ENCODE measurements at regions not wholly inside any gene's neighbourhood (a gene's known extent, or its start where the extent isn't known, plus 50 kb on each side); places are given as distances from the start of the nearest gene placed in this dataset.

- H3K27me3 ChIP-seq: peaks cover 49% of the 10 kb centered on the region
- H3K36me3 ChIP-seq: no peaks in the 10 kb centered on the region
- no peaks in the 10 kb centered on the region for H3K4me1 ChIP-seq (ENCODE audit: control insufficient read depth in 1 of 2, insufficient read depth in 1 of 2, low read depth in 1 of 2, low read length in 1 of 2)
- no peak overlapping the region for H3K4me3 ChIP-seq (ENCODE audit: low read depth in 1 of 2, low read length in 1 of 2)
- TF ChIP-seq CTCF (IDR thresholded peaks at IDR 0.05): no peak
- no peaks in the 10 kb centered on the region for H3K9me3 ChIP-seq
- H3K27ac ChIP-seq: no peak overlapping the region
These were observed 137.1 kb downstream of the CDC5L start for GRCh38 chr6:44524476-44525227.

- Histone ChIP-seq H3K9me3 (no peaks in the 10 kb centered on the region), H3K4me1 (ENCODE audit: control insufficient read depth in 1 of 2, insufficient read depth in 1 of 2, low read depth in 1 of 2, low read length in 1 of 2) (no peaks in the 10 kb centered on the region), H3K27ac (no peak overlapping the region), H3K36me3 (no peaks in the 10 kb centered on the region), H3K27me3 (peaks cover 42% of the 10 kb centered on the region), H3K4me3 (ENCODE audit: low read depth in 1 of 2, low read length in 1 of 2) (no peak overlapping the region)
- TF ChIP-seq CTCF (IDR thresholded peaks at IDR 0.05): no peak
These were observed 138.3 kb downstream of the CDC5L start for GRCh38 chr6:44525761-44526351.

GRCh38 chr6:44527181-44527580 lies 139.7 kb downstream of the CDC5L start:
- Histone ChIP-seq H3K27ac (no peak overlapping the region), H3K4me3 (ENCODE audit: low read depth in 1 of 2, low read length in 1 of 2) (no peak overlapping the region), H3K36me3 (no peaks in the 10 kb centered on the region), H3K27me3 (peaks cover 34% of the 10 kb centered on the region), H3K9me3 (no peaks in the 10 kb centered on the region), H3K4me1 (ENCODE audit: control insufficient read depth in 1 of 2, insufficient read depth in 1 of 2, low read depth in 1 of 2, low read length in 1 of 2) (no peaks in the 10 kb centered on the region)
- no peak for TF ChIP-seq CTCF (IDR thresholded peaks at IDR 0.05)

GRCh38 chr6:44527583-44528369 lies 140.3 kb downstream of the CDC5L start:
- TF ChIP-seq CTCF (IDR thresholded peaks at IDR 0.05): no peak
- no peak overlapping the region for H3K4me3 ChIP-seq (ENCODE audit: low read depth in 1 of 2, low read length in 1 of 2)
- H3K36me3 ChIP-seq: no peaks in the 10 kb centered on the region
- no peak overlapping the region for H3K27ac ChIP-seq
- no peaks in the 10 kb centered on the region for H3K9me3 ChIP-seq
- peaks cover 28% of the 10 kb centered on the region for H3K27me3 ChIP-seq
- H3K4me1 ChIP-seq (ENCODE audit: control insufficient read depth in 1 of 2, insufficient read depth in 1 of 2, low read depth in 1 of 2, low read length in 1 of 2): no peaks in the 10 kb centered on the region

- Histone ChIP-seq H3K4me1 (ENCODE audit: control insufficient read depth in 1 of 2, insufficient read depth in 1 of 2, low read depth in 1 of 2, low read length in 1 of 2) (no peaks in the 10 kb centered on the region), H3K36me3 (no peaks in the 10 kb centered on the region), H3K9me3 (no peaks in the 10 kb centered on the region), H3K4me3 (ENCODE audit: low read depth in 1 of 2, low read length in 1 of 2) (no peak overlapping the region), H3K27ac (no peak overlapping the region), H3K27me3 (peaks cover 22% of the 10 kb centered on the region)
- TF ChIP-seq CTCF (IDR thresholded peaks at IDR 0.05): no peak
These were observed 140.8 kb downstream of the CDC5L start for GRCh38 chr6:44528370-44528644.
